ENCODE measurements at regions not wholly inside any gene's neighbourhood (a gene's known extent, or its start where the extent isn't known, plus 50 kb on each side); places are given as distances from the start of the nearest gene placed in this dataset.

DNA sequence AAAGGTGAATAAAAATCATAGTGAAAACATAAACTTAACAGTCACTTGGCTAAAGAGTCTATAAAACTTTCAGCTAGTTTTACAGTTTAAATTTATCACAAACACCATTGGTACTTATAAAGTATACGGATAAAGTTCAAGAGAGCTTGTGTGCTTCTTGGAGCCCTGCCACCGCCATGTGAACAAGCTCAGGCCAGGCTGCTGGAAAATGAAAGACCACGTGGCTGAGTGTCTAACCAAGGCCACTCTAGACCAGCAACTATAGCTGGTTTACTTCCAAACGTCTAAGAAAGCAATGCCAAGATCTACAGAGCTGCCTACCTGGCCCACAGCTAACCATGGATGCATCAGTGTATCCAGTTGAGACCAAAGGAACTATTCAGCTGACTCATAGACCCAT is 66.3 kb upstream of the API5 start:
- DNase-seq (ENCODE audit: low read depth) = no peak
- H3K4me3 ChIP-seq (ENCODE audit: control insufficient read depth, low read depth, low read length) = no peak overlapping the region
- TF ChIP-seq, protein P1, sequence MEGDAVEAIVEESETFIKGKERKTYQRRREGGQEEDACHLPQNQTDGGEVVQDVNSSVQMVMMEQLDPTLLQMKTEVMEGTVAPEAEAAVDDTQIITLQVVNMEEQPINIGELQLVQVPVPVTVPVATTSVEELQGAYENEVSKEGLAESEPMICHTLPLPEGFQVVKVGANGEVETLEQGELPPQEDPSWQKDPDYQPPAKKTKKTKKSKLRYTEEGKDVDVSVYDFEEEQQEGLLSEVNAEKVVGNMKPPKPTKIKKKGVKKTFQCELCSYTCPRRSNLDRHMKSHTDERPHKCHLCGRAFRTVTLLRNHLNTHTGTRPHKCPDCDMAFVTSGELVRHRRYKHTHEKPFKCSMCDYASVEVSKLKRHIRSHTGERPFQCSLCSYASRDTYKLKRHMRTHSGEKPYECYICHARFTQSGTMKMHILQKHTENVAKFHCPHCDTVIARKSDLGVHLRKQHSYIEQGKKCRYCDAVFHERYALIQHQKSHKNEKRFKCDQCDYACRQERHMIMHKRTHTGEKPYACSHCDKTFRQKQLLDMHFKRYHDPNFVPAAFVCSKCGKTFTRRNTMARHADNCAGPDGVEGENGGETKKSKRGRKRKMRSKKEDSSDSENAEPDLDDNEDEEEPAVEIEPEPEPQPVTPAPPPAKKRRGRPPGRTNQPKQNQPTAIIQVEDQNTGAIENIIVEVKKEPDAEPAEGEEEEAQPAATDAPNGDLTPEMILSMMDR (IDR thresholded peaks at IDR 0.05; ENCODE audit: control insufficient read depth, insufficient read depth, low read depth, low read length, missing control alignments) = no peak

DNA sequence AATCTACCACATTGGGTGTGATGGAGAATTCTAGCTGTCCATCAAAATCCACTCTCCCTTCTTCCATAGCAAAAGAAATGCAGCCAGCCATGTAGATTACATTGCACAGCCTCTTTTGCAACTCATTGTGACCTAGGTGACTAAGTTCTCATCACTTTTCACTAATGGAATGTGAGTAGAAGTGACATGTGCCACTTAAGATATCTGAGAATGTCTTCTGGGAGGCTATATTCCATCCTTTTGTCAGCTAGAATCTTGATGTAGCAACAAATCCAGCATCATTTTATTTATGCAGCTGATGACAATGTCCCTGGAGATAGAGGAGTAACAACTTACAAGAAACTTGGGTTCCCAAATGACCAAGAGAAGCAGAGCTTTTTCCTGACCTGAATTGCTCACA is 61.5 kb upstream of the API5 start:
- no peak overlapping the region for H3K4me3 ChIP-seq (ENCODE audit: control insufficient read depth, low read depth, low read length)
- TF ChIP-seq, protein P1 (IDR thresholded peaks at IDR 0.05; ENCODE audit: control insufficient read depth, insufficient read depth, low read depth, low read length, missing control alignments) = no peak
- no peak for DNase-seq (ENCODE audit: low read depth)

DNA sequence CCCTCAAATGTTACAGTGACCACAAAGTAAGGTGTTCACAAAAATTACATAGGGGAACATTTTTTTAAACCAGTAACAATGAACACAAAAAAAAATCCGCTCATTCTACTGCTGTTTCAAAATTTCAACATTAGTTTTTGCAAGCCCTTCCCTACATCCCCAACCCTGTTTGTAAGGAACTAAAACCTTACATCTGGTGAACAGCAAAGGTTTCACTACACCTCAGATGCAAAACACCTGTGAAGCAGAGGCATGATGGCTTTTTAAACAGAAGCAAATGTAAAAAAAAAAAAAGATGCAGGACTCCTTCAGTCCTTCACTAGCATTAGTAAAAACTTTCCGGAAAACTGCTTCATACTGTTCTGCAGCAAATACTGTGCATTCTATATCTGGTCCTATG is 50.0 kb upstream of the API5 start:
- TF ChIP-seq, protein P1 (IDR thresholded peaks at IDR 0.05; ENCODE audit: control insufficient read depth, insufficient read depth, low read depth, low read length, missing control alignments) = no peak
- H3K4me3 ChIP-seq (ENCODE audit: control insufficient read depth, low read depth, low read length) = no peak overlapping the region
- DNase-seq (ENCODE audit: low read depth) = no peak

Measured in AG09309 (cell line).